Nephron progenitor cell (in vitro differentiated cells): ENCODE measurements at regions not wholly inside any gene's neighbourhood (a gene's known extent, or its start where the extent isn't known, plus 50 kb on each side); places are given as distances from the start of the nearest gene placed in this dataset.

Experiments
- DNase-seq: peaks from one replicate; pipeline ENCODE4 v3.0.0; 2021
- H3K27ac Mint-ChIP-seq: 2 replicates; pipeline ENCODE4 v1.8.0; 2021; ENCODE audit warnings: mild to moderate bottlenecking, moderate library complexity, mixed read lengths
- H3K27me3 Mint-ChIP-seq: 2 replicates; pipeline ENCODE4 v1.8.0; 2021; ENCODE audit warnings: mild to moderate bottlenecking, low read depth, mixed read lengths; ENCODE audit not compliant: poor library complexity
- H3K36me3 Mint-ChIP-seq: 2 replicates; pipeline ENCODE4 v1.8.0; 2021; ENCODE audit warnings: low read depth, mixed read lengths
- H3K4me1 Mint-ChIP-seq: 2 replicates; pipeline ENCODE4 v1.8.0; 2021; ENCODE audit warnings: mixed read lengths
- H3K4me3 Mint-ChIP-seq: 2 replicates; pipeline ENCODE4 v1.8.0; 2021; ENCODE audit warnings: mild to moderate bottlenecking, moderate library complexity, mixed read lengths
- H3K9me3 Mint-ChIP-seq: 2 replicates; pipeline ENCODE4 v1.8.0; 2021; ENCODE audit warnings: mild to moderate bottlenecking, moderate library complexity, mixed read lengths
- TF ChIP-seq, protein P1 (sequence below): fragments of 200-600 bp; sonication (generic); IDR thresholded peaks from 2 replicates; pipeline ENCODE4 v1.5.0; 2021; ENCODE audit warnings: antibody characterized with exemption

GRCh38 chr7:155887174-155887525 lies 74.9 kb upstream of the SHH start:
- Mint-ChIP-seq H3K9me3 (peaks cover 12% of the 10 kb centered on the region), H3K4me3 (no peak overlapping the region), H3K36me3 (no peaks in the 10 kb centered on the region), H3K4me1 (peaks cover 16% of the 10 kb centered on the region), H3K27me3 (peaks cover 10% of the 10 kb centered on the region), H3K27ac (no peak overlapping the region)
- no peak for DNase-seq
- TF ChIP-seq, protein P1, sequence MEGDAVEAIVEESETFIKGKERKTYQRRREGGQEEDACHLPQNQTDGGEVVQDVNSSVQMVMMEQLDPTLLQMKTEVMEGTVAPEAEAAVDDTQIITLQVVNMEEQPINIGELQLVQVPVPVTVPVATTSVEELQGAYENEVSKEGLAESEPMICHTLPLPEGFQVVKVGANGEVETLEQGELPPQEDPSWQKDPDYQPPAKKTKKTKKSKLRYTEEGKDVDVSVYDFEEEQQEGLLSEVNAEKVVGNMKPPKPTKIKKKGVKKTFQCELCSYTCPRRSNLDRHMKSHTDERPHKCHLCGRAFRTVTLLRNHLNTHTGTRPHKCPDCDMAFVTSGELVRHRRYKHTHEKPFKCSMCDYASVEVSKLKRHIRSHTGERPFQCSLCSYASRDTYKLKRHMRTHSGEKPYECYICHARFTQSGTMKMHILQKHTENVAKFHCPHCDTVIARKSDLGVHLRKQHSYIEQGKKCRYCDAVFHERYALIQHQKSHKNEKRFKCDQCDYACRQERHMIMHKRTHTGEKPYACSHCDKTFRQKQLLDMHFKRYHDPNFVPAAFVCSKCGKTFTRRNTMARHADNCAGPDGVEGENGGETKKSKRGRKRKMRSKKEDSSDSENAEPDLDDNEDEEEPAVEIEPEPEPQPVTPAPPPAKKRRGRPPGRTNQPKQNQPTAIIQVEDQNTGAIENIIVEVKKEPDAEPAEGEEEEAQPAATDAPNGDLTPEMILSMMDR, result no peak

- Mint-ChIP-seq H3K27ac (no peak overlapping the region), H3K9me3 (peaks cover 12% of the 10 kb centered on the region), H3K4me1 (peaks cover 16% of the 10 kb centered on the region), H3K36me3 (no peaks in the 10 kb centered on the region), H3K27me3 (peaks cover 10% of the 10 kb centered on the region), H3K4me3 (no peak overlapping the region)
- DNase-seq, result no peak
- TF ChIP-seq, protein P1, result no peak
These were observed 74.3 kb upstream of the SHH start for GRCh38 chr7:155886391-155887173.

- Mint-ChIP-seq H3K4me1 (peaks cover 16% of the 10 kb centered on the region), H3K27ac (peak overlapping the region; percentile 88), H3K36me3 (no peaks in the 10 kb centered on the region), H3K9me3 (peaks cover 5% of the 10 kb centered on the region), H3K27me3 (peaks cover 17% of the 10 kb centered on the region), H3K4me3 (no peak overlapping the region)
- TF ChIP-seq, protein P1, result no peak
- DNase-seq, result no peak
These were observed 73.2 kb upstream of the SHH start for GRCh38 chr7:155885167-155886155.

DNA sequence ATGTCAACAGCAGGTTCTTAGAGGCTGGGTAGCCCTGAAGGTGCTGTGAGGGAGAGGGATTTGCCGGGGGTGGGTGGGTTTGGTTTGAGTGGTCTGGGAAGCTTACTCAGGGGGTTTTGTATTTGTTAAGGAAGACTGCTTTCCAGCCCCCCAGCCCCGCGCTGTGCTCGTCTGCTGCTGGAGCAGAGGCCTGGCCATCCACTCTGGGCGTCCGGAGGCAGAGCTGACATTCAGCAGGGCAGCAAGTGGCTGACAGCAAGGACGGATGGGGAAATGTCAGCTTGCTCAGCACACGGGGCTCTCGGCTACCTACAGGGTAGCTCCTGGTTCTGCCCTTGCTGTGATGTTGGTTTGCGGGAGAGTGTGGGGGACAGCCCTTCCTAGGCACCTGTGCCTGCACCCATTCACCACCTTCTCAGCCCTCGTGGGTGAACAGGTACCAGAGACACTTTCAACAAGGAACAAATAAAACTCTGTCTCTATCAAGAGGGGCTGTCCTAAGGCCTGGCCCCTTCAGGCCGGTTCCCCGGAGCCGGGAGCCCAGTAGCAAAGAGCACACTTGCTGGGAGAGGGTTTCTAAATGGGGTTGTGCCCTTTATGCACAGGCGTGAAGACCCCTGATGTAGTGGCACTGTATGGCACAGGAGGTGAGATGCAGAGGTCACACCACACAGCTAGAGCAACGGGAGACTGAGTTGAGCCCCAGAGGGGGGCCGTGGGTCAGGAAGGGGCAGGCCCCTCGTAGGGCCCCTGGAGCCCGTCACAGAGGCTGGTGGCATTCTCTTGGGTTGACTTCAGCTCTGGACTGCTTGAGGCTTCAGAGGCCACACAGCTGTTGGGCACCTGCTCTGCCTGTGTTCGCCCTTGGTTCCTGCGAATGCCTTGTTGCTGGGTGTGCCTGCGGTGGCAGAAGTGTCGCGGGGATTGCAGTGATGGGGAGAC lies 72.2 kb upstream of the SHH start:
- Mint-ChIP-seq H3K36me3 (no peaks in the 10 kb centered on the region), H3K4me1 (peaks cover 16% of the 10 kb centered on the region), H3K27me3 (peaks cover 23% of the 10 kb centered on the region), H3K27ac (peak overlapping the region; percentile 69), H3K9me3 (peaks cover 3% of the 10 kb centered on the region), H3K4me3 (no peak overlapping the region)
- DNase-seq, result no peak
- TF ChIP-seq, protein P1, result no peak

DNA sequence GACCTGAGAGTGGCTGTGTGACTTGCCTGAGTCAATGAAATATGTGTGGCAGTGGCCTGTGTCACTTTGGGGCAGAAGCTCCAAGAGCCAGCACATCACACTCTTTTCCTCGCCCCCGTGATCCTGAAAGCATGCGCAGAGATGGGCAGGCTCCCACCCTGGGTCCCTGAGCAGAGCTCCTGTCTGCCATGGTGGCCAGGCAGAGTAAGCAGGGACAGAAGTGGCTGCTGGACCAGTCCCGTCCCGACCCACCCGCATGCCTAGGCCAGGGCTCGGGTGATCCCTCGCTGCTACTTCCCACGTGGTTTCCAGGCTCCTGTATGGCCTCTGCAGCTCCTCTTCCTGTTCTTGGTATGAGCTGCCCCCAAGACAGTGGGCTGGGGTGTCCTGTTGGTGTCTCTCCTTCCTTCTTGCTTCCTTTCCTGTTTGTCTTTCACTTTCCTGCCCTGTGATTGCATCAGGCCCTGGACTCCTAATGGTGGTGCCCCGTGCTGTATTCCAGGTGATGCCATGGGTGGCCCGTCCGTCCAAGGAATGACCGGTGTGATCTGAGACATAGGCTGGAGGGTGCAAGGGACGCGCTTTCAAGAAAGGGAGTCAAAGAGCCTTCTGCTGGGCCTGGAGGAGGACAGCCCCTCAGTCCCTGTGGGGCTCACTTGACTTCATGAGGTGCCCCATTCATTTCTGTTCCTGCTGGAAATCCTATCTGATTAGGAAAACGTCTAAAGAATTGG lies 71.4 kb upstream of the SHH start:
- no peaks in the 10 kb centered on the region for H3K9me3 Mint-ChIP-seq

More for the DNA sequence above, 71.4 kb upstream of the SHH start:
- Mint-ChIP-seq H3K4me3 (no peak overlapping the region), H3K36me3 (no peaks in the 10 kb centered on the region), H3K4me1 (peaks cover 16% of the 10 kb centered on the region), H3K27me3 (peaks cover 17% of the 10 kb centered on the region), H3K27ac (peak overlapping the region; percentile 69)
- TF ChIP-seq, protein P1, result no peak
- no peak for DNase-seq
